SU-DHL-6 (cell line): ENCODE measurements at regions not wholly inside any gene's neighbourhood (a gene's known extent, or its start where the extent isn't known, plus 50 kb on each side); places are given as distances from the start of the nearest gene placed in this dataset.

Source experiments
- CTCF ChIP-seq: fragments of 200-600 bp; sonication (generic); IDR thresholded peaks from one replicate; pipeline ENCODE4 v1.5.1; 2017; ENCODE audit warnings: antibody characterized with exemption, mild to moderate bottlenecking, low read length, moderate library complexity; ENCODE audit not compliant: insufficient read depth, poor library complexity, severe bottlenecking
- EZH2phosphoT487 ChIP-seq: fragments of 200-600 bp; sonication (generic), shearing (Covaris generic); conservative IDR thresholded peaks from 2 replicates; pipeline ENCODE4 v1.6.1; 2018; ENCODE audit warnings: mild to moderate bottlenecking, antibody characterized with exemption, low read length, moderate library complexity, mixed read lengths

- no peak for TF ChIP-seq CTCF
- TF ChIP-seq EZH2phosphoT487, result no peak
These were observed 114.8 kb upstream of the TRPC4 start for GRCh38 chr13:37984357-37984756.
